Activated CD4-positive, alpha-beta memory T cell treated with anti-CD3 and anti-CD28 coated beads, Interleukin-2, amount 10 ng/mL, durations not matched to agents 7 days and 5 days (primary cell): ENCODE measurements at regions not wholly inside any gene's neighbourhood (a gene's known extent, or its start where the extent isn't known, plus 50 kb on each side); places are given as distances from the start of the nearest gene placed in this dataset.

Experiments used
- CTCF ChIA-PET: fragments of 350-600 bp; sonication (Branson Sonifier 250); formaldehyde crosslinking; loops from one replicate; lab custom pipeline; 2021; ENCODE audit warnings: antibody characterized with exemption, inconsistent platforms; lab: Charles Lee
- POLR2A ChIA-PET: fragments of 350-600 bp; sonication (Branson Sonifier 250); formaldehyde crosslinking; loops from one replicate; lab custom pipeline; 2021; ENCODE audit warnings: antibody characterized with exemption; lab: Charles Lee
- DNase-seq: peaks from one replicate; pipeline ENCODE4 v3.0.0-alpha.2; 2020
- H3K27ac Mint-ChIP-seq: one replicate; pipeline ENCODE4 v1.8.0; 2021; ENCODE audit warnings: mild to moderate bottlenecking, mixed read lengths
- H3K27me3 Mint-ChIP-seq: one replicate; pipeline ENCODE4 v1.8.0; 2021; ENCODE audit warnings: mixed read lengths
- H3K36me3 Mint-ChIP-seq: one replicate; pipeline ENCODE4 v1.8.0; 2021; ENCODE audit warnings: low read depth, mixed read lengths
- H3K4me1 Mint-ChIP-seq: one replicate; pipeline ENCODE4 v1.8.0; 2021; ENCODE audit warnings: mixed read lengths
- H3K4me3 Mint-ChIP-seq: one replicate; pipeline ENCODE4 v1.8.0; 2021; ENCODE audit warnings: mild to moderate bottlenecking, mixed read lengths
- H3K9me3 Mint-ChIP-seq: one replicate; pipeline ENCODE4 v1.8.0; 2021; ENCODE audit warnings: mixed read lengths

- CTCF ChIA-PET, result no interaction called here
- H3K36me3 Mint-ChIP-seq, result no peaks in the 10 kb centered on the region
Observed at GRCh38 chr4:65083076-65083475, 587.2 kb downstream of the EPHA5 start.

DNA sequence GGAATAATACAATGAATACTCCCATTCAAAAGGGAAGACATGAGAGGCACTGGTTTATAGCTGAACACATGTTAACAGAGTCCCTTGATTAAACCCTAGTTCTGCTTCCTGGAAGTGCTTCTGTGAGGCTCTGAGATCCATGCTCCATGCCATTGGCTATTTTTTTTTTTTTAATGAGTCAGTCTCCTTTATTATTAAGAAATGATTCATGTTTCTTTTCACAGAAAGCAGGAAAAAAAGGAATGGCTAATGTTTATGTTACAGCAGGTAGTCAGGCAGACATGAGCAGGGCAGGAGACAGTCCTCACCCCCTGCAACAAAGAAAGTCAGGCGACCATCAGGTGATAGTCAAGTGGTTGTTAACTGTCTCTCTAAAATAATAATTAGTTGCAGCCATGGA, 598.7 kb downstream of the EPHA5 start:
- DNase-seq, result no peak
- H3K4me3 Mint-ChIP-seq, result no peak overlapping the region
- no peaks in the 10 kb centered on the region for H3K4me1 Mint-ChIP-seq
- H3K27ac Mint-ChIP-seq, result no peak overlapping the region
- CTCF ChIA-PET, result no interaction called here
- H3K27me3 Mint-ChIP-seq, result no peaks in the 10 kb centered on the region
- POLR2A ChIA-PET, result no interaction called here
- no peaks in the 10 kb centered on the region for H3K36me3 Mint-ChIP-seq
- peaks cover 10% of the 10 kb centered on the region for H3K9me3 Mint-ChIP-seq

More at GRCh38 chr4:65083076-65083475, 587.2 kb downstream of the EPHA5 start:
- Mint-ChIP-seq H3K9me3 (peaks cover 4% of the 10 kb centered on the region), H3K4me3 (no peak overlapping the region), H3K27ac (no peak overlapping the region), H3K4me1 (no peaks in the 10 kb centered on the region), H3K27me3 (no peaks in the 10 kb centered on the region)
- no peak for DNase-seq
- POLR2A ChIA-PET, result no interaction called here

DNA sequence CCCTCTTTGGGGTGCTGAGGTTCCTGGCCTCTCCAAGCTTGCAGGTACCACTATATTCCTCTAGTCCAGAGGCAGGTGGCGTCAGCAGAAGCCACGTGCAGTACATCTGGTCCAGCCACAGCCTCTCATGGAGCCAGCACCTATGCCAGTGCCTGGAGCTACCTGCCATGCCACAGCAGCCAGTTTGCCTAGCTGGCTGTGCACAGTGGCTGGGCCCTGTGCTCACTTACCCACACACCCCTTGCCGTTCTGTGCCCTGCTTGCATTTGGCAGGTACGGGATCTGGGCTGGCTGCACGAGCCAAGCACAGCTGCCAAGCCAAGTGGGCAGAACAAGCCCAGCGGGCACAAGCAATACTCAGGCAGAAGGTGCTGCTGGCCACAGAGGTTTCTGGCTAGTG, 601.1 kb downstream of the EPHA5 start:
- POLR2A ChIA-PET, result no interaction called here
- Mint-ChIP-seq H3K4me3 (no peak overlapping the region), H3K9me3 (peaks cover 10% of the 10 kb centered on the region), H3K27me3 (no peaks in the 10 kb centered on the region), H3K27ac (no peak overlapping the region), H3K36me3 (no peaks in the 10 kb centered on the region), H3K4me1 (no peaks in the 10 kb centered on the region)
- CTCF ChIA-PET, result no interaction called here
- DNase-seq, result no peak

- H3K4me1 Mint-ChIP-seq, result no peaks in the 10 kb centered on the region
- ChIA-PET CTCF (no interaction called here), POLR2A (no interaction called here)
- DNase-seq, result no peak
- H3K4me3 Mint-ChIP-seq, result no peak overlapping the region
- no peak overlapping the region for H3K27ac Mint-ChIP-seq
- no peaks in the 10 kb centered on the region for H3K36me3 Mint-ChIP-seq
- H3K27me3 Mint-ChIP-seq, result no peaks in the 10 kb centered on the region
- peaks cover 13% of the 10 kb centered on the region for H3K9me3 Mint-ChIP-seq
Observed at GRCh38 chr4:65066106-65066505, 604.2 kb downstream of the EPHA5 start.

DNA sequence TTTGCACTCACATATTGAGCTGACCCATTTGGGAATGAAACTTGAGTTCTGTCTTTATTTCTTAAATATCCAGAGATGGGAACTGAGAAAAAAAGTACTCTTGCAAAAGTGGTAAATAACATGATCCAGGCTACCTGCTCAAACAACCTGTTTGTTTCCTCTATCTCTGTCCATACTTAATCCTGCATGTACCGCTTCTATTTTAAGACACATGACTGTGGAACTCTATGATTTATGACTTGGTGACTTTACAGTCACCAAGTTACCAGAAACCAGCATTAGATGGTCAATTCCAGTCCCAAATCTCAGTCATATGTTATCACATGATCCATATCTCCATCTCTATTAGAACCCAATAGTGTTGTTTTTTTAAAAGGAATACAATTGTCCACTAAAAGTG, 606.7 kb downstream of the EPHA5 start:
- Mint-ChIP-seq H3K36me3 (no peaks in the 10 kb centered on the region), H3K9me3 (peaks cover 10% of the 10 kb centered on the region), H3K4me3 (no peak overlapping the region), H3K4me1 (no peaks in the 10 kb centered on the region), H3K27ac (no peak overlapping the region), H3K27me3 (no peaks in the 10 kb centered on the region)
- CTCF ChIA-PET, result no interaction called here
- DNase-seq, result no peak
- POLR2A ChIA-PET, result no interaction called here

GRCh38 chr4:65050786-65051185, 619.5 kb downstream of the EPHA5 start:
- Mint-ChIP-seq H3K9me3 (no peaks in the 10 kb centered on the region), H3K4me1 (no peaks in the 10 kb centered on the region), H3K36me3 (no peaks in the 10 kb centered on the region), H3K4me3 (no peak overlapping the region), H3K27ac (no peak overlapping the region), H3K27me3 (no peaks in the 10 kb centered on the region)
- DNase-seq, result no peak
- CTCF ChIA-PET, result no interaction called here
- POLR2A ChIA-PET, result no interaction called here

DNA sequence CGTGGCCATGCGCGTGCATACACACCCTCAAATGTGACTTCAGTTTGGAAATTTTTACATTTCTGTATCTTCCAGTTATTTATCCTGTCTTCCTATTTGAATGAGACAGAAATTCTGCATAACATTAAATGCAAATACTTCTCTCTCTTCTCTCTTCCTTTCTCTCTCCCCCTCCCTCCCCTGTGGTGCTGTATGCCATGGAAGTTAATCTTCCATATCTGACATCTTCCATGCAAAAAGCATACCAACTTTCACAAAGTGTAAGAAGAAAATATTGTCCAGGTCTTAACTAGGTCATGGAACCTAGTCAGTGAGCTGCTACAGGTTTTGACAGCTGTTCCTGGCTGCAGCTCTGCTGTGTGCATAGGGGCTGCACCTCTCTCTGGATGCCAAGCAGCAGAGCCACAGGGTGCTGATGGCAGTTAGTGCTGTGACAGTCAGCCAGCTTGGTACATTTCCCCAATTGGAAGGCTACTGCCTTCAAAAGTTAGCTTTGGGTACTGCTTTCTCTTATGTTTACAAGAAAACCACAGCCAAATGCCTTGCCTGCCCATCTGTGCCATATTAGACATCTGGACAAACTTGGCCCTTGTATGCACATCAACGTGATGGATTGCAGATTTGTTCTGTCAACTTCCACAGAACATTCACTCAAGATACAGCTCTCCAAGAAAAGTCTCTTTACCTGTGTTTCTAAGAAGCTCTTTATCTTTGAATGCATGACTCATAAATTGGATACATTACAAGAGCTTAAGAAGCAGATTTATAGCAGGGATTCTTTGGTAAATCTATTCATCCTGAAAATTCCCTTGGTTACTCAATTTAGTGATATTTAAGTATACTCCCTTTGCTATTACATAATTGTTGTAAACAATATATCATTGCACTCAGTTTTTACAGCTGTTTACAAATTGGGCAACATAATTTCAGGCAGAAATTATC, 623.8 kb downstream of the EPHA5 start:
- no peak overlapping the region for H3K4me3 Mint-ChIP-seq
- no peaks in the 10 kb centered on the region for H3K27me3 Mint-ChIP-seq
- H3K9me3 Mint-ChIP-seq, result peaks cover 2% of the 10 kb centered on the region

GRCh38 chr4:65033899-65034298, 624.6 kb upstream of the TECRL start:
- POLR2A ChIA-PET, result no interaction called here
- DNase-seq, result no peak
- Mint-ChIP-seq H3K36me3 (no peaks in the 10 kb centered on the region), H3K27me3 (no peaks in the 10 kb centered on the region), H3K27ac (no peak overlapping the region), H3K4me3 (no peak overlapping the region), H3K4me1 (no peaks in the 10 kb centered on the region), H3K9me3 (peaks cover 4% of the 10 kb centered on the region)
- CTCF ChIA-PET, result no interaction called here

More for the DNA sequence above, 623.8 kb downstream of the EPHA5 start:
- Mint-ChIP-seq H3K36me3 (no peaks in the 10 kb centered on the region), H3K27ac (no peak overlapping the region), H3K4me1 (no peaks in the 10 kb centered on the region)
- ChIA-PET POLR2A (no interaction called here), CTCF (no interaction called here)
- no peak for DNase-seq

DNA sequence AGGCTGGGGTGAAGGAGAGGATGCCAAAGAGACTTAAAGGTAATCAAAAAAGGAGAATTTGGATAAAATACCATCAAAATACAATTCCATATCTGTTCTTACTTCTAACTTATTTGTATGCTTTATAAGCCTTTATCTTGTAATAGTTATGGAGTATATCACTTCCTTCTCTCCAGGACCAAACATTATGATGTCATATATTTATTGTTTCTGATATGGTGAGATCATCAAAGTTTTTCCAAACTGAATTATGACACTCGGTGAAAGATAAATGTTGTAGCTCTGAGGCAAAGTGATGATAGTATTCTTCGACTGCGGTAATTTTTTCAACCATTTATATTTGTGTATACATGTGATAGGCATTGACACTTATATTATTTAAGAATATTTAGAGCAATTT, 619.3 kb upstream of the TECRL start:
- POLR2A ChIA-PET, result no interaction called here
- no peak for DNase-seq
- CTCF ChIA-PET, result no interaction called here
- no peak overlapping the region for H3K27ac Mint-ChIP-seq
- no peaks in the 10 kb centered on the region for H3K4me1 Mint-ChIP-seq
- no peaks in the 10 kb centered on the region for H3K36me3 Mint-ChIP-seq
- H3K27me3 Mint-ChIP-seq, result no peaks in the 10 kb centered on the region
- H3K4me3 Mint-ChIP-seq, result no peak overlapping the region
- no peaks in the 10 kb centered on the region for H3K9me3 Mint-ChIP-seq

- no peak overlapping the region for H3K4me3 Mint-ChIP-seq
- no peak overlapping the region for H3K27ac Mint-ChIP-seq
- H3K4me1 Mint-ChIP-seq, result no peaks in the 10 kb centered on the region
- no peak for DNase-seq
- H3K36me3 Mint-ChIP-seq, result no peaks in the 10 kb centered on the region
- no peaks in the 10 kb centered on the region for H3K27me3 Mint-ChIP-seq
- CTCF ChIA-PET, result no interaction called here
- POLR2A ChIA-PET, result no interaction called here
- no peaks in the 10 kb centered on the region for H3K9me3 Mint-ChIP-seq
Observed at GRCh38 chr4:65023883-65024670, 614.8 kb upstream of the TECRL start.

GRCh38 chr4:65023081-65023480, 613.8 kb upstream of the TECRL start:
- H3K27ac Mint-ChIP-seq, result no peak overlapping the region
- POLR2A ChIA-PET, result no interaction called here
- CTCF ChIA-PET, result no interaction called here
- DNase-seq, result no peak
- H3K4me3 Mint-ChIP-seq, result no peak overlapping the region
- H3K9me3 Mint-ChIP-seq, result no peaks in the 10 kb centered on the region
- H3K36me3 Mint-ChIP-seq, result no peaks in the 10 kb centered on the region
- H3K27me3 Mint-ChIP-seq, result no peaks in the 10 kb centered on the region
- no peaks in the 10 kb centered on the region for H3K4me1 Mint-ChIP-seq

DNA sequence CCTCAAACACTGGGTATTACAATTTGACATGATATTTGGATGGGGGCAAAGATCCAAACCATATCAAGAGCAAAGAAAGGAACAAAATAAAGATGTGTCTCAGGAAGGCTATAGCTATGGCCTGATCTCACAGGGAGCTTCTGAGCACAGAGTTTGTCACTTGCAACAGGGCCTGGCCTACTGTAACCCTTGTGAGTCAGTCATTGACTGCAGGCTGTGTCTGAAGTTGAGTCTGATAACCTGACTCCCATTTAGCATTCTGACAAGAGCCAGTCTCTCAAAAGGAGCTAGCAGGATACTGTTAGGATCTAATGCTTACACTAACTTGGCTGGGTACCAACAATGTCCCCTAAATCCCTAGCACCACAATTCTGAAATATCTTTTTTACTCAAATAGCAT, 612.5 kb upstream of the TECRL start:
- no peak overlapping the region for H3K27ac Mint-ChIP-seq
- H3K36me3 Mint-ChIP-seq, result no peaks in the 10 kb centered on the region
- no peak for DNase-seq
- no peaks in the 10 kb centered on the region for H3K4me1 Mint-ChIP-seq
- H3K4me3 Mint-ChIP-seq, result no peak overlapping the region
- H3K27me3 Mint-ChIP-seq, result no peaks in the 10 kb centered on the region
- H3K9me3 Mint-ChIP-seq, result no peaks in the 10 kb centered on the region
- POLR2A ChIA-PET, result no interaction called here
- CTCF ChIA-PET, result no interaction called here

DNA sequence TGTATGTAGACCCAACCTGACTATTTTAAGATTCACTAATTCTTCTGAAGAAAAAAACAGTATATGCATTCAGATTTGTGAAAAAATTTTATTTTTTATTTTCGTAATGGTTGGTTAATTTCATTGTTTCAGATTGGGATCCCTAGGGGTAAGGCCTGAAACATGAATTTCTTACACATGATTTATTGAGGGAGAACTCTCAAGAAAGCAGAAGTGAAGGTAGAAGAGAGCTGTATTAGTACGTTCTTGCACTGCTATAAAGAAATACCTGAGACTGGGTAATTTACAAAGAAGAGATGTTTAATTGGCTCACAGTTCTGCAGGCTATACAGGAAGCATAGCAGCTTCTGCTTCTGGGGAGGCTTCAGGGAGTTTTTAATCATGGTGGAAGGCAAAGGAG, 611.9 kb upstream of the TECRL start:
- H3K36me3 Mint-ChIP-seq, result no peaks in the 10 kb centered on the region
- H3K4me1 Mint-ChIP-seq, result no peaks in the 10 kb centered on the region
- no peaks in the 10 kb centered on the region for H3K9me3 Mint-ChIP-seq
- no peak for DNase-seq
- H3K27ac Mint-ChIP-seq, result no peak overlapping the region
- no peak overlapping the region for H3K4me3 Mint-ChIP-seq
- H3K27me3 Mint-ChIP-seq, result no peaks in the 10 kb centered on the region
- CTCF ChIA-PET, result no interaction called here
- POLR2A ChIA-PET, result no interaction called here
